Endothelial cell of umbilical vein (primary cell): ENCODE measurements at regions not wholly inside any gene's neighbourhood (a gene's known extent, or its start where the extent isn't known, plus 50 kb on each side); places are given as distances from the start of the nearest gene placed in this dataset.

Experiments
- BruUV-seq: library from RNA; stranded (reverse); fragments of 400-500 nt; replicated peaks from 2 replicates; lab custom pipeline; 2021; lab: Mats Ljungman, UMichigan
- CTCF ChIA-PET: fragments of 300-600, 350-600 bp; sonication (Branson Sonifier 250); formaldehyde crosslinking; loops from one replicate; lab custom pipeline; 2021; ENCODE audit warnings: antibody characterized with exemption, inconsistent platforms; lab: Charles Lee
- POLR2A ChIA-PET: fragments of 300-600, 350-600 bp; sonication (Branson Sonifier 250); formaldehyde crosslinking; loops from one replicate; lab custom pipeline; 2021; ENCODE audit warnings: antibody characterized with exemption, inconsistent platforms; lab: Charles Lee
- DNase-seq: peaks from one replicate; pipeline ENCODE4 v3.0.0-alpha.2; 2011; ENCODE audit warnings: low read depth, low spot score
- FAIRE-seq: peaks from 2 replicates; lab custom pipeline; 2011; peaks lifted over from hg19 to GRCh38; lab: Jason Lieb, UNC
- H2AFZ ChIP-seq: 2 replicates; pipeline ENCODE4 v1.6.0; 2012; ENCODE audit warnings: low read depth, low read length, control low read depth, inconsistent platforms
- H3K27ac ChIP-seq: 2 replicates; pipeline ENCODE4 v1.5.1; 2011; ENCODE audit warnings: low read depth, mild to moderate bottlenecking, control low read depth, low read length, moderate library complexity; ENCODE audit not compliant: insufficient read depth
- H3K27me3 ChIP-seq, 2 experiments: 2 replicates each; pipeline versions ENCODE4 v1.6.0 to v1.6.1; 2011; ENCODE audit warnings: low read length in 2 of 2, mixed read lengths in 1 of 2; ENCODE audit not compliant: control insufficient read depth in 2 of 2, insufficient read depth in 2 of 2
- H3K36me3 ChIP-seq, 2 experiments: 2 replicates in 1 of 2; 3 replicates in 1 of 2; pipeline ENCODE4 v1.5.1; 2011; ENCODE audit warnings: low read length in 2 of 2, mild to moderate bottlenecking in 1 of 2, moderate library complexity in 1 of 2; ENCODE audit not compliant: control insufficient read depth in 2 of 2, insufficient read depth in 2 of 2; ENCODE audit errors: extremely low read depth in 1 of 2
- H3K4me1 ChIP-seq: 3 replicates; pipeline ENCODE4 v1.5.1; 2011; ENCODE audit warnings: mild to moderate bottlenecking, low read length; ENCODE audit not compliant: control insufficient read depth, insufficient read depth; ENCODE audit errors: extremely low read depth
- H3K4me2 ChIP-seq: 2 replicates; pipeline ENCODE4 v1.6.1; 2011; ENCODE audit warnings: low read length, control low read depth, mixed read lengths; ENCODE audit not compliant: insufficient read depth
- H3K4me3 ChIP-seq, 3 experiments: fragments of 200-600 bp in 1 of 3; sonication (generic), shearing (Covaris generic) in 1 of 3; replicated peaks in 1 of 3; 2 replicates each; pipeline ENCODE4 v1.5.1; 2011 to 2016; ENCODE audit warnings: control low read depth in 3 of 3, low read length in 3 of 3, mild to moderate bottlenecking in 2 of 3, inconsistent platforms in 1 of 3, low read depth in 1 of 3, moderate library complexity in 1 of 3; ENCODE audit not compliant: insufficient read depth in 1 of 3
- H3K79me2 ChIP-seq: 2 replicates; pipeline ENCODE4 v1.6.0; 2012; ENCODE audit warnings: low read length, inconsistent platforms; ENCODE audit not compliant: control insufficient read depth, insufficient read depth
- H3K9ac ChIP-seq: replicated peaks from 2 replicates; pipeline ENCODE3; 2011; ENCODE audit warnings: low read length, control low read depth; ENCODE audit not compliant: insufficient read depth; ENCODE audit errors: extremely low read depth
- H3K9me1 ChIP-seq: replicated peaks from 3 replicates; pipeline ENCODE4 v1.6.0; 2011; ENCODE audit warnings: mild to moderate bottlenecking, low read length; ENCODE audit not compliant: control insufficient read depth, insufficient read depth; ENCODE audit errors: extremely low read depth
- H3K9me3 ChIP-seq: replicated peaks from 2 replicates; pipeline ENCODE4 v1.5.1; 2012; ENCODE audit warnings: low read length, inconsistent platforms; ENCODE audit not compliant: control insufficient read depth, insufficient read depth
- H4K20me1 ChIP-seq: replicated peaks from 2 replicates; pipeline ENCODE3; 2011; ENCODE audit warnings: mild to moderate bottlenecking, low read length; ENCODE audit not compliant: control insufficient read depth, insufficient read depth; ENCODE audit errors: extremely low read depth
- CTCF ChIP-seq, 2 donors: IDR thresholded peaks; 1 replicate in 1 of 2; 2 replicates in 1 of 2; pipeline ENCODE4 v1.5.1; 2011; ENCODE audit warnings: low read length in 2 of 2, mild to moderate bottlenecking in 2 of 2, moderate library complexity in 2 of 2, control low read depth in 1 of 2, inconsistent platforms in 1 of 2, low read depth in 1 of 2; ENCODE audit not compliant: insufficient read depth in 1 of 2; ENCODE audit errors: extremely low read depth in 1 of 2
- EZH2 ChIP-seq: IDR thresholded peaks from 2 replicates; pipeline ENCODE4 v1.6.1; 2012; ENCODE audit warnings: borderline replicate concordance, low read depth, mild to moderate bottlenecking, moderate library complexity, low read length, inconsistent platforms; ENCODE audit not compliant: severe bottlenecking
- FOS ChIP-seq: IDR thresholded peaks from 2 replicates; pipeline ENCODE4 v1.6.1; 2011; ENCODE audit warnings: mild to moderate bottlenecking, low read length, moderate library complexity, borderline replicate concordance; ENCODE audit not compliant: insufficient read depth
- GATA2 ChIP-seq: IDR thresholded peaks from 2 replicates; pipeline ENCODE4 v1.7.0; 2011; ENCODE audit warnings: low read depth, mild to moderate bottlenecking, moderate library complexity, mixed read lengths, low read length; ENCODE audit not compliant: insufficient read length, insufficient read depth
- JUN ChIP-seq: IDR thresholded peaks from 2 replicates; pipeline ENCODE4 v1.6.1; 2011; ENCODE audit warnings: borderline replicate concordance, low read depth; ENCODE audit not compliant: insufficient read length, insufficient read depth
- MAX ChIP-seq: IDR thresholded peaks from 2 replicates; pipeline ENCODE4 v1.6.1; 2011; ENCODE audit not compliant: insufficient read depth, insufficient read length
- MYC ChIP-seq: IDR thresholded peaks from one replicate; pipeline ENCODE4 v1.6.1; 2011; ENCODE audit warnings: mild to moderate bottlenecking, low read depth, low read length
- POLR2A ChIP-seq: IDR thresholded peaks from 2 replicates; pipeline ENCODE4 v1.6.1; 2012; ENCODE audit warnings: low read depth, mild to moderate bottlenecking, control low read depth, low read length
- POLR2AphosphoS5 ChIP-seq: IDR thresholded peaks from 2 replicates; pipeline ENCODE4 v1.6.1; 2012; ENCODE audit warnings: low read depth, mild to moderate bottlenecking, control low read depth, low read length, moderate library complexity; ENCODE audit not compliant: insufficient read depth
- dilution Hi-C: fragments of 300-500 bp; cut with MboI; formaldehyde crosslinking; loops from one replicate; pipeline ENCODE4 v1.15.0; 2019; ENCODE audit warnings: low sequenced_read_pairs; ENCODE audit not compliant: extremely low pct_ligation_motif_present
- intact Hi-C: fragments of 100-400 bp; cut with micrococcal nuclease; formaldehyde crosslinking; loops from one replicate; pipeline ENCODE4 v1.10.0; 2022

- CTCF ChIA-PET: no interaction called here
- no peaks in the 10 kb centered on the region for H3K36me3 ChIP-seq
- no peaks in the 10 kb centered on the region for H3K4me1 ChIP-seq
- BruUV-seq: no TSS peak
- no peak for DNase-seq
- H3K9me3 ChIP-seq: peaks cover 3% of the 10 kb centered on the region
- POLR2A ChIA-PET: no interaction called here
- no peak overlapping the region for H3K4me2 ChIP-seq
- H3K9ac ChIP-seq: no peak overlapping the region
- H3K4me3 ChIP-seq: no peak overlapping the region
- H3K27me3 ChIP-seq: no peaks in the 10 kb centered on the region
- no peak for FAIRE-seq
- no peak overlapping the region for H2AFZ ChIP-seq
- no peaks in the 10 kb centered on the region for H3K79me2 ChIP-seq
- H3K27ac ChIP-seq: no peak overlapping the region
- TF ChIP-seq EZH2 (no peak), CTCF (IDR thresholded peaks at IDR 0.05; ENCODE audit: extremely low read depth in 1 of 2, insufficient read depth in 1 of 2, low read depth in 1 of 2, low read length in 2 of 2) (no peak), POLR2AphosphoS5 (no peak), MYC (no peak), POLR2A (no peak), MAX (no peak), JUN (no peak), GATA2 (no peak), FOS (no peak)
- no peaks in the 10 kb centered on the region for H3K9me1 ChIP-seq
- intact Hi-C loops (no loop called here), dilution Hi-C loops (no loop called here)
- H4K20me1 ChIP-seq: no peaks in the 10 kb centered on the region
Measured at GRCh38 chr10:130559547-130559880, 423.3 kb downstream of the GLRX3 start.
